Ishikawa (cell line): ENCODE measurements at regions not wholly inside any gene's neighbourhood (a gene's known extent, or its start where the extent isn't known, plus 50 kb on each side); places are given as distances from the start of the nearest gene placed in this dataset.

Experiments
- CEBPB ChIP-seq: IDR thresholded peaks from 2 replicates; pipeline ENCODE4 v1.6.1; 2012
- CREB1 ChIP-seq: IDR thresholded peaks from 2 replicates; pipeline ENCODE4 v1.6.1; 2012; ENCODE audit warnings: low read depth
- EGR1 ChIP-seq: IDR thresholded peaks from 2 replicates; pipeline ENCODE4 v1.6.1; 2012
- EP300 ChIP-seq: IDR thresholded peaks from 2 replicates; pipeline ENCODE4 v1.6.1; 2012; ENCODE audit warnings: borderline replicate concordance
- FOXM1 ChIP-seq: IDR thresholded peaks from 2 replicates; pipeline ENCODE4 v1.6.1; 2012; ENCODE audit warnings: low read depth, borderline replicate concordance
- MAX ChIP-seq: IDR thresholded peaks from 2 replicates; pipeline ENCODE4 v1.6.1; 2012
- NFIC ChIP-seq: IDR thresholded peaks from 2 replicates; pipeline ENCODE4 v1.6.1; 2012
- RAD21 ChIP-seq: IDR thresholded peaks from 2 replicates; pipeline ENCODE4 v1.6.1; 2012; ENCODE audit warnings: low read depth
- REST ChIP-seq: IDR thresholded peaks from 2 replicates; pipeline ENCODE4 v1.6.1; 2012; ENCODE audit warnings: low read depth, mild to moderate bottlenecking
- TAF1 ChIP-seq: IDR thresholded peaks from 2 replicates; pipeline ENCODE4 v1.6.1; 2012; ENCODE audit warnings: low read depth, mild to moderate bottlenecking
- TCF12 ChIP-seq: IDR thresholded peaks from 2 replicates; pipeline ENCODE4 v1.6.1; 2012; ENCODE audit warnings: low read depth
- TEAD4 ChIP-seq: IDR thresholded peaks from 2 replicates; pipeline ENCODE4 v1.6.1; 2012
- YY1 ChIP-seq: IDR thresholded peaks from 2 replicates; pipeline ENCODE4 v1.6.1; 2012; ENCODE audit warnings: low read depth
- ZBTB7A ChIP-seq: IDR thresholded peaks from 2 replicates; pipeline ENCODE4 v1.6.1; 2012; ENCODE audit warnings: low read depth
- TF ChIP-seq, protein P1 (sequence below): IDR thresholded peaks from 2 replicates; pipeline ENCODE4 v1.6.1; 2012

DNA sequence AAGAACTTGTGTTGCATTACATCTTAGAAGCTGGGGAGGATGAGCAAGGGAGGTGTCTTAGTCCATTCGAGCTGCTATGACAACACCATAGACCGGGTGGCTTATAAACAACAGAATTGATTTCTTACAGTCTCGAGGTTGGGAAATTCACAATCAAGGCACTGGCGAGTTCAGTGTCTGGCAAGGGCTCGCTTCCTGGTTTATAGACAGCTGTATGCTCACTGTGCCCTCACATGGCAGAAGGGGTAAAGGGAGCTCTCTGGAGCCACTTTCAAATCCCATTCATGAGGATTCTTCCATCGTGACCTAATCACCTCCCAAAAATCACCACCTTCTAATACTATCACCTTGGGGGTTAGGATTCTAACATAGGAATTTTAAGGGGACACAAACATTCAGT, 150.0 kb upstream of the NECTIN1 start:
- TF ChIP-seq ZBTB7A (no peak), TCF12 (no peak), TAF1 (no peak), EP300 (no peak)

GRCh38 chr11:119876841-119877240, 147.8 kb upstream of the NECTIN1 start:
- TF ChIP-seq REST: no peak
- no peak for TF ChIP-seq TEAD4
- no peak for TF ChIP-seq TCF12
- TF ChIP-seq EGR1: no peak
- TF ChIP-seq FOXM1: no peak
- no peak for TF ChIP-seq NFIC
- TF ChIP-seq, protein P1, sequence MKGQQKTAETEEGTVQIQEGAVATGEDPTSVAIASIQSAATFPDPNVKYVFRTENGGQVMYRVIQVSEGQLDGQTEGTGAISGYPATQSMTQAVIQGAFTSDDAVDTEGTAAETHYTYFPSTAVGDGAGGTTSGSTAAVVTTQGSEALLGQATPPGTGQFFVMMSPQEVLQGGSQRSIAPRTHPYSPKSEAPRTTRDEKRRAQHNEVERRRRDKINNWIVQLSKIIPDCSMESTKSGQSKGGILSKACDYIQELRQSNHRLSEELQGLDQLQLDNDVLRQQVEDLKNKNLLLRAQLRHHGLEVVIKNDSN: no peak
- TF ChIP-seq CEBPB: no peak
- TF ChIP-seq TAF1: no peak
- no peak for TF ChIP-seq CREB1
- TF ChIP-seq YY1: no peak
- TF ChIP-seq ZBTB7A: no peak
- TF ChIP-seq MAX: no peak
- TF ChIP-seq RAD21: no peak
- no peak for TF ChIP-seq EP300

DNA sequence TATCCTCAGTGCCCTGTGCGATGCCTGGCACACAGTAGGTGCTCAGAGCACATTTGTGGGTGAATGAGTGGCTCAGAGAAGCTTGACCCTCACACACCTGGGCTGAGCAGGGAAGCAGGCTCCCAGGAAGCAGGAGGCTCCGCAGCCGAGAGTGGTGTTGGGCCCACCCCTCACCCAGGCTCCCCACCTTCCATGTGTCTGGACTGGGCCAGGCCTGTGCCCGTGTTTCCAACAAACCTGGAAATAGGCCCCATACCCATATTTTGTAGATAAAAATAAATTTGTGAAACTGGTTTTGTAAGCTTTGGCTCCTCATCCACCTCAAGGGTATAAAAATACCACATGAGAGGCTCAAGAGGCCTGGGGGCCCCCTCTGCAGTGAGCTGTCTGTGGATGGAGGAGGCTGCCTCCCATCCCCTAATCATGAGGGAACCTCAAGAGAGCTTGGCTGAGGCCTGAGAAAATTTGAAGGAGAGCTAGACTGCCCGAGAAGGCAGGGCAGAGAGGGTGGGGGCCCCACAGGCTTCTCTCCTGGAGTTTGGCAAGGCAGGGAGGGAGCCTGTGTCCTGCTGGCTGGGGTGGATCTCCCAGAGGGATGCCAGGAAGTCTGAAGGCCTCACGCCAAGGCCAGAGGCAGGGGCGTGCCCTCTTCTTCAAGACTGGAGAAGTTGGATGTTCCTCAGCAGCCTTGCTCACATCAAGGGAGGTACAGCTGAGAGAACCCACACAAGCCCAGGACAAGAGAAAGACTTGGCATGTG, 147.0 kb upstream of the NECTIN1 start:
- TF ChIP-seq EGR1: no peak
- TF ChIP-seq FOXM1: no peak
- no peak for TF ChIP-seq YY1
- no peak for TF ChIP-seq CREB1
- no peak for TF ChIP-seq TAF1
- no peak for TF ChIP-seq MAX
- TF ChIP-seq TCF12: no peak
- no peak for TF ChIP-seq RAD21
- no peak for TF ChIP-seq EP300
- TF ChIP-seq ZBTB7A: no peak
- no peak for TF ChIP-seq TEAD4
- TF ChIP-seq, protein P1: no peak
- TF ChIP-seq CEBPB: no peak
- no peak for TF ChIP-seq REST

GRCh38 chr11:119874660-119875238, 145.7 kb upstream of the NECTIN1 start:
- no peak for TF ChIP-seq YY1
- TF ChIP-seq EGR1: no peak
- TF ChIP-seq RAD21: no peak
- TF ChIP-seq ZBTB7A: no peak
- no peak for TF ChIP-seq TCF12
- TF ChIP-seq TAF1: no peak
- TF ChIP-seq CEBPB: no peak
- TF ChIP-seq TEAD4: no peak
- no peak for TF ChIP-seq MAX
- TF ChIP-seq NFIC: no peak
- TF ChIP-seq CREB1: no peak
- TF ChIP-seq REST: no peak
- no peak for TF ChIP-seq FOXM1
- TF ChIP-seq, protein P1: no peak
- no peak for TF ChIP-seq EP300
